ENCODE measurements at regions not wholly inside any gene's neighbourhood (a gene's known extent, or its start where the extent isn't known, plus 50 kb on each side); places are given as distances from the start of the nearest gene placed in this dataset.

DNA sequence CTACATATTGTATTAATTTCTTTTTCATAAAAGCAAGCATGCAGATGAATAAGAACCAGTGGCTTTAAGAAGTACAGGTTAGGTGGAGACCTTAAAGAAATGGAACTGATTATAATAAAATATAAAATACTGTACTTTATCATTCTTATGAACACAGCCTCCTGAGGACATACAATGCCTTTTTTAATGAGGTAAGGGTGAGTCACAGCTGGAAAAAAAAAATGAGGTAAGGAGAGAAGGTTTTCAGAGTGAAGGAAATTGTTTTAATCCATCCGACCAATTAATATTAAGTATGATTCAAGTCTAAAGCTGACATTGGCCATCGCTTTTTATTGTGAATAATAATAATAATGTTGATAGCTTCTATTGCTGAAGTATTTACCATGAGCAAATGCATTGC lies 170.3 kb upstream of the SOX2 start:
- no peaks in the 10 kb centered on the region for H3K9me3 ChIP-seq (replicated peaks in 1 of 3)
- intact Hi-C loops (cut with DNase I), result no loop called here
- no peak overlapping the region for H3K4me3 ChIP-seq
- no peak overlapping the region for H3K27ac ChIP-seq
- no peaks in the 10 kb centered on the region for H3K4me1 ChIP-seq (replicated peaks in 1 of 2)
- no peak for TF ChIP-seq POLR2A (IDR thresholded peaks at IDR 0.05)
- TF ChIP-seq, protein P1, sequence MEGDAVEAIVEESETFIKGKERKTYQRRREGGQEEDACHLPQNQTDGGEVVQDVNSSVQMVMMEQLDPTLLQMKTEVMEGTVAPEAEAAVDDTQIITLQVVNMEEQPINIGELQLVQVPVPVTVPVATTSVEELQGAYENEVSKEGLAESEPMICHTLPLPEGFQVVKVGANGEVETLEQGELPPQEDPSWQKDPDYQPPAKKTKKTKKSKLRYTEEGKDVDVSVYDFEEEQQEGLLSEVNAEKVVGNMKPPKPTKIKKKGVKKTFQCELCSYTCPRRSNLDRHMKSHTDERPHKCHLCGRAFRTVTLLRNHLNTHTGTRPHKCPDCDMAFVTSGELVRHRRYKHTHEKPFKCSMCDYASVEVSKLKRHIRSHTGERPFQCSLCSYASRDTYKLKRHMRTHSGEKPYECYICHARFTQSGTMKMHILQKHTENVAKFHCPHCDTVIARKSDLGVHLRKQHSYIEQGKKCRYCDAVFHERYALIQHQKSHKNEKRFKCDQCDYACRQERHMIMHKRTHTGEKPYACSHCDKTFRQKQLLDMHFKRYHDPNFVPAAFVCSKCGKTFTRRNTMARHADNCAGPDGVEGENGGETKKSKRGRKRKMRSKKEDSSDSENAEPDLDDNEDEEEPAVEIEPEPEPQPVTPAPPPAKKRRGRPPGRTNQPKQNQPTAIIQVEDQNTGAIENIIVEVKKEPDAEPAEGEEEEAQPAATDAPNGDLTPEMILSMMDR (IDR thresholded peaks at IDR 0.05), result no peak
- H3K27me3 ChIP-seq, result no peaks in the 10 kb centered on the region
- WGBS, 4 donors, result 75 to 95% (median 83%) methylated on average over 2 of the region's 2 CpGs
- no peaks in the 10 kb centered on the region for H3K36me3 ChIP-seq (replicated peaks in 1 of 2)
- DNase-seq, result no peak

DNA sequence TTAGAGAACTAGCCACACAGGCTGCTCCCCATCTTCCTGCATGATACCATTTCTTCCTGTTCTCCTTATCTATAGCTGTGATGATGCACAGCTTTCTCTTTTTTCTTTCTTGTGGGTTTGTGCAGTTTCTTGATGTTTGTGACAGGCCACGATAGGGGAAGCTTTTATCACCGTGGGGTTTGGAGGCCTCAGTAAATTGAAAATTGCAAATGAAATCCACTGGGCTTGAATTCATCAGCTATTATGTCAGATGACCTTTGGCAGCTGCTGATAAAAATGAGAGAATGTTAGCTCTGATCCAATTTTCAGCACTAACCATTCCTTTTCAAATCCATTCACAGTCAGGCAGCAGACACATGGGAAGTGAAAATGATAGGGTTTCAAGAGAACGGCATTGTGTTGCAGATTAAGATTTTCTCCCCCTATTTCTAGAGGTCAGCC lies 176.9 kb upstream of the SOX2 start:
- Histone ChIP-seq H3K27ac (peak overlapping the region in 1 of 5 donors; percentile 70), H3K4me3 (no peak overlapping the region), H3K9me3 (replicated peaks in 1 of 3) (no peaks in the 10 kb centered on the region), H3K4me1 (replicated peaks in 1 of 2) (peaks cover 0 to 11% of the 10 kb centered on the region in 2 donors), H3K27me3 (no peaks in the 10 kb centered on the region), H3K36me3 (replicated peaks in 1 of 2) (no peaks in the 10 kb centered on the region)
- intact Hi-C loops (cut with DNase I), result no loop called here
- no peak for DNase-seq
- WGBS, 4 donors, result 8 to 23% (median 23%) methylated on average over 3 of the region's 3 CpGs
- TF ChIP-seq, protein P1 (IDR thresholded peaks at IDR 0.05), result no peak
- TF ChIP-seq POLR2A (IDR thresholded peaks at IDR 0.05), result no peak

DNA sequence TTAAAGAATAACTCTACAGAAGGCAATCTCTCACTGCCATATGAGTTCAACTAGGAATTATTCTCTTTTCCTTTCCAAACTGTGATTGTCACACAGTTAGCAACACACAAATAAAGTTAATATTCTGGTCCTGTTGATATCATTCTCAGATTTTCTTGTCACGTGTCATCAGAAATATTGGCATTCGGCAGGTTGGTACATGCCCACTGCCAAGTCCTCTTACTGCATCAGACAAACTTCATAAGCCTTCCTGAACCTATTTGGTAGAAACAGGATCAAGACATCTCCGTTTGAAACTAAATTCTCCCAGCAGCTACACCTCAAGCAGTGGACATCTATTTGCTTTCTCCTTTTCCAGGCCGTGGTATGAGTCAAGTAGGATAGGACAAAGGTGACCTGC lies 177.9 kb upstream of the SOX2 start:
- Histone ChIP-seq H3K4me3 (no peak overlapping the region), H3K27ac (no peak overlapping the region), H3K36me3 (replicated peaks in 1 of 2) (no peaks in the 10 kb centered on the region), H3K4me1 (replicated peaks in 1 of 2) (peaks cover 0 to 11% of the 10 kb centered on the region in 2 donors), H3K9me3 (replicated peaks in 1 of 3) (no peaks in the 10 kb centered on the region), H3K27me3 (no peaks in the 10 kb centered on the region)
- WGBS, 4 donors, result 72 to 88% (median 79%) methylated on average over 4 of the region's 4 CpGs
- no peak for DNase-seq
- no peak for TF ChIP-seq POLR2A (IDR thresholded peaks at IDR 0.05)
- TF ChIP-seq, protein P1 (IDR thresholded peaks at IDR 0.05), result no peak
- intact Hi-C loops (cut with DNase I), result no loop called here

DNA sequence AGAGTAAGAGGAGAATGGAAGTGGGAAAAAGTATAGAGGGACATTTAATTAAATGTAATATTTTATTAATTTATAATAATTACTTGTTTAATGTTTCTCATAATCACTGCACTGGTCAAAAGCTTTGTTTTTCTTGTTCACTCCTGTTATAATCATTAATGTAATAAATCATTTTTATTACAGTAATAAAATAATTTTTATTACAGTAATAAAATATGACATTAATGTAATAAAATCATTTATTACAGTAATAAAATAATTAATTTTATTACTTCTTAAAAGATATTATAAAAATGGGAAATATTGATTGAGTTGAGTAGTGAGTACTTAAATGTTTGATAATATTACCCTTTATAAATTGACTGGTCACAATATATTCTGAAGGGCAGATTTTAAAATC lies 181.1 kb upstream of the SOX2 start:
- intact Hi-C loops (cut with DNase I), result no loop called here
- TF ChIP-seq, protein P1 (IDR thresholded peaks at IDR 0.05), result no peak
- TF ChIP-seq POLR2A (IDR thresholded peaks at IDR 0.05), result no peak
- Histone ChIP-seq H3K27me3 (no peaks in the 10 kb centered on the region), H3K4me3 (no peak overlapping the region), H3K4me1 (replicated peaks in 1 of 2) (peaks cover 0 to 11% of the 10 kb centered on the region in 2 donors), H3K27ac (no peak overlapping the region), H3K9me3 (replicated peaks in 1 of 3) (no peaks in the 10 kb centered on the region), H3K36me3 (replicated peaks in 1 of 2) (no peaks in the 10 kb centered on the region)
- no peak for DNase-seq

Measured in adrenal gland (tissue), 9 donors.